HG03196 (cell line): ENCODE measurements at regions not wholly inside any gene's neighbourhood (a gene's known extent, or its start where the extent isn't known, plus 50 kb on each side); places are given as distances from the start of the nearest gene placed in this dataset.
"Not testable (repeated sequence)": the region's sequence is repeated elsewhere in the genome, so short reads cannot be mapped to it uniquely, and the experiment has no call there.

ENCODE experiments used
- ATAC-seq: cut with Tn5 transposase; IDR thresholded peaks from one replicate; pipeline ENCODE4 v1.9.1; 2021; ENCODE audit not compliant: unreplicated experiment

DNA sequence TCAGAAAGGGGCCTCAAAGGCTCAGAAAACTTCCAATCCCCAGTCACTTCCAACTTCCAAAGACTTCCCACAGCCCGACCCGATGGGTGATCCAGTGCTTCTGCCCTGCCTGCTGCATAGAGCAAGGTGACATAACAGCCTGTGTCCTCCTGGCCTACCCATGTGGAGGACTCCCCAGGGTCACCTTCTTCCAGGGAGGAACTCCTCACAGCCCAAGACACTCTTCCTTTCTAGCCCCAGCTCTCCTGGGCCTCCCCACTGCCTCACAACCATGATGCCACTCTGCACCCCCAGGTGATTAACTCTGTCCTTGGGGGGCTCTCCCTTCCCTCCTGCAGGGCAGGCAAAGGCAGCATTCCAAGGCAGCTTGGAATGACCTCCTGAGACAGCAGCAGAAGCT lies 158.4 kb upstream of the PDE1C start:
- no peak for ATAC-seq

- ATAC-seq, result no peak
Observed at GRCh38 chr7:32227746-32228145, 157.5 kb upstream of the PDE1C start.

- ATAC-seq, result no peak
Observed at GRCh38 chr7:32224276-32224675, 154.1 kb upstream of the PDE1C start.

DNA sequence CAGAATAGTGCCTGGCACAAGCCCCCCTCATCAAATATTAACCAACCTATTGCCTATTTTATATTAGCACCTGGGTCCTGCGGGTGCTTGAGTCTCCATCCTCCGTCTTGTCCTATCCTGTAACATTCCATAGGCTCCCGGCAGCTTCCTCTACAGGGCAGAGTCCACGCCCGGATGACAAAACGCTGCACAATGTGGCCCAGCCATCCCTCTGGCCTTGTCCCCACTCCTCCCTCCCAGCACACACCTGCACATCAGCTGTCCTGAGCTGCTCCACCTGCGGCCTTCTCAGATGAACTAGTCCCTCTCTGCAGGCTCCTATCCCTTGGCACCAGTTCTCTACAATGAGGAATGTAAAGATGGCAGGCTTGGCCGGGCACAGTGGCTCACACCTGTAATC lies 153.5 kb upstream of the PDE1C start:
- no peak for ATAC-seq

GRCh38 chr7:32223071-32223650 lies 153.0 kb upstream of the PDE1C start:
- ATAC-seq, result no peak

DNA sequence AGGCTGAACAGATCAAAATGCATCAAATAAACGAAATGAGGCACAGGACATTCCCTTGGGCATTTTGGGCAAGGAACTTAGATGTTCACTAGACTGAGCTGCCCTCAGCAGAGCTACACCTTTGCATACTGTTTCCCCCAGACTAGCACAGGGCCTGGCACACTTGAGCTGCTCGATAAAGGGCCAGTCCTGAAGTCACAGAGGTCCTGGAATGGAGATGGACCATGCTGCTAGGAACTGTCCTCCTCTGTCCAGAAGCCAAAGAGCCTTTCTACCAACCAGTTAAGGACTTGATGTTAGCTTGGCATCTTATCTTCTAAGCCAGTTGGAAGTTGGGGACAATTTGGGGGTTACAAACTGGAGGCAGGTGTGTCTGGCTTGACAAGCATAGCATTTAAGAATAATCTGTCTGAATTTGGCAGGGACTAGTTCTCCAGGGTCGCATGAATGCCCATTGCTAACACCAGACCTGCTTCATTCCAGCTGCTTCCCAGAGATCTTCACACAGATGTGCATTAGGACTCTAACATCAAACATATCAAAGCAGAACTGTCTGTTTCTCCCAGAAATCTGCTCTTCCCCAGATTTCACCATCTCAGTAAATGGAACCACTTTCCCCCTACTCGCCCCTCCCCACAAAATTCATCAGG lies 152.2 kb upstream of the PDE1C start:
- ATAC-seq, result no peak

DNA sequence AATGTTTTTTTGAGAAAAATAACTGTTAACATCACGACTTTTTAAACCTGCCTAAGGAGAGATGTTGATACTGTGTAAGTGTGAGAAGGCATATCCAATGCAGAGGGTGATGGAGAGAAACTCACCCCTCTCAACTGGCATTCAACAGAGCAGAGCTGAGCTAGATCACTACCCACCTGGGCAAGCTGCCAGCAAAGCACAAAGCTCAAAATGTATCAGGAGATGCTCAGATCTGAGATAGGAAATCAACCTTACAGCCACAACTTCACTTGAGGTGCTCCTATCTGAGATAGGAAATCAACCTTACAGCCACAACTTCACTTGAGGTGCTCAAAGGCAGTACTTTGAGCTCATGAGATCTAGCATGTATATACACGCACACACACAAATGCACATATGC lies 151.5 kb upstream of the PDE1C start:
- ATAC-seq, result no peak

GRCh38 chr7:32221056-32221455 lies 150.8 kb upstream of the PDE1C start:
- ATAC-seq, result no peak

GRCh38 chr7:32219831-32220230 lies 149.6 kb upstream of the PDE1C start:
- not testable (repeated sequence) for ATAC-seq

DNA sequence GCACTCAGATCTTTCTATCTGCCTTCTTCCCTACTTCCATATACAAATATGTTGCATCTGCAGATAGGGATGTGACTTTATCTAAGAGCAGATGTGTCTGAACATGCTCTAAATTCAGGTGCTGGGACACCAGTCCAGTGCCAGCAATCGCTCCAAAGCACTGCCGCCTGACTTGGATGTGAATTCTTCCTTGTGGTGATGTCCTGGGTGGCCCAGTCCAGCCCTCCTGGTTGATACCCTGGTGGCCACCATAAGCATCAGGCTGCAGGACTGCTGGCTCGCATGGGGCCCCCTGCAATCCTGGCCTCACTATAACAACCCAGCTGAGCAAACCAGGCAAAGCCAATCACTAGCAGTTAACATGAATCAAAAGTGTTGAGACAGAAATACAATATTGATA lies 149.2 kb upstream of the PDE1C start:
- ATAC-seq, result no peak

DNA sequence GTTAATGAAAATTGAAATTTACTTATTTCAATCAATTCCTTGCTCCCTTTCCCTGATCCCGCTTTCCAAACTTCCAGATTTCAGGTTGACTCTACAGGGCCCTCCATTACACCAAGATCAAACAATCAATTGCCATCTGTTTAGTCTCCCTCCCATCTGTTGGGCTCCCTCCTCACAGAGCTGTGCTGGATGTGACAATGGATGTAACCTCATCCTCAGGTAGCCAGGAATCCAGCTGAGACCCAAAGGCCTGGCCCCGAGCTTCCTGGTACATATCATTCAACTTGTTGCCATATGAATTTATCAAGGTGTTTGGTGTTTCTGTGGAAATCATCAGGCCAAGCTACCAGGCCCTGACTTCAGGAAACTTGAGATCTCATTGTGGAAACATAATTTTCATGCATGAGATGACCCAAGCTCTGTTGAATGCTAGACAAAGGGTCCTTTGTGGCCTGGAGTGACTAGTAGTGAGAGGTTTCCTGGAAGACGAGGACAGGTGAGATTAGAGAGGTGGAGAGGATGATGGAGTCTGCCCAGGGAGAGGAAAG lies 148.6 kb upstream of the PDE1C start:
- ATAC-seq, result no peak

- no peak for ATAC-seq
Observed at GRCh38 chr7:32218154-32218467, 147.9 kb upstream of the PDE1C start.

DNA sequence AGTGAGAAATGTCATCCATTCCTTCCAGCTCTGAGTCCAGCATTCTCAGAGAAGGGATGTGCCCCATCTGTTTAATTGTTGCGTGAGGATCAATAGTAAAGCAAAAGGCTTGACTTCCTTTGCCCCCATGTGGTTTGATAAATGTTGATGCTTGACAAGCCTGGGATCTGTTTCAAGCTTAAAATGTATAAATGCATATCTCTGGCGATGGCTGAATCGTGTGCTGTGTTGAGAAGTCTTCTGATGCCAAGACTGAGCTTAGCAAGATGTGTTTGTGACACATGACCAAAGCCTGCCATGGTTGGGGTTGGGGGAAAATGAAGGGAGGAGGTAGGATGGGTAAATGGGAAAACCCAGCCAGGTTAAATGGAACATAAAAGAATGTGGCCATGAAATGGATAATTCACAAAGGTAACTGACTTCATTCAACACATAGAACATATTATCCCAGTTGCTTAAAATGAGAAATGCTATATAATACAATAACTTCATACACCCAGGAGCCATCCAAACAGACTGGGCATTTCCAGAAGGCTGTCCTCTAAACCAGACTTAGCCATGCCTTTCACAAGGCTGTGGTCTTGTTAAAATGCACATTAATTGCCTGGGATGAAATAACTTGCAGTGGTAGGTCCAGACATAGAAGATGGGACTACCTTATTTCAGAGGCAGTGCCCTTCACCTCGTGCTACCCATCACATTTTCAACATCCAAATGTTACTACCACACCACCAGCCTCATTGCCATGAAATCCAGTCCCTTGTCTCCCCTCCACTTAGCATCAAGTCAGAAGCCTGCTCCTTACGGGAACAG lies 147.3 kb upstream of the PDE1C start:
- no peak for ATAC-seq

GRCh38 chr7:32216759-32217158 lies 146.6 kb upstream of the PDE1C start:
- ATAC-seq, result no peak

DNA sequence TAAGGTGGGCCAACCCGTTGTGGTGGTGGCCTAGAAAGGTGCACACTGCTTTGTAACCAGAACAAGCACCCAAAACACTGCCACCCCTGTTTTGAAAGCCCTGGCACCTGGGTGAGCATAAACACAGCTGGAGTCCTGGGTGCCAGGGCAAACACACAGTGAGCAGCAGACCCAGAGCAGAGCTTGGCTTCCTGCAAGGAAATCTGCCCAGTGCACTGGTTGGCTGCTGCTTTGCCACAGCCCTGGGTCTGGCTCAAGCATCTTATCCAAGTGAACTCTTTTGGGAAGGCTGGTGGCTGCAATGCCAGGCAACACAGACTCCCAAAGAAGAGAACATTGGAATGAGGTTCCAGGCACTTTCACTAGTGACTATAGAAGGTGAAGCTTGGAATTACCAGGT lies 145.5 kb upstream of the PDE1C start:
- ATAC-seq, result no peak

DNA sequence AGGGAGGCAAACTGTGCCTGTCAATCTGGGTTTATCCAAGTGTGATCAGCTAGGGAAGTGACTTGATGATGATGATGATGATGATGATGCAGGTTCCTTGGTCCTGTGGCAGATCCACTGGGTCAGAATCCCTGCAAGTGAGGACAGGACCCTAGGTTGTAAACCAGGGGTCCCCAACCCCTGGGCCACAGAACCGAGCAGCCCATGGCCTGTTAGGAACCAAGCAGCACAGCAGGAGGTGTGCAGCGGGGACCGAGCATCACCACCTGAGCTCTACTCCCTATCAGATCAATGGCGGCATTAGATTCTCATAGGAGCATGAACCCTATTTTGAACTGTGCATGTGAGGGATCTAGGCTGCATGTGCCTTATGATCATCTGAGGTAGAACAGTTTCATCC lies 144.7 kb upstream of the PDE1C start:
- ATAC-seq, result no peak

DNA sequence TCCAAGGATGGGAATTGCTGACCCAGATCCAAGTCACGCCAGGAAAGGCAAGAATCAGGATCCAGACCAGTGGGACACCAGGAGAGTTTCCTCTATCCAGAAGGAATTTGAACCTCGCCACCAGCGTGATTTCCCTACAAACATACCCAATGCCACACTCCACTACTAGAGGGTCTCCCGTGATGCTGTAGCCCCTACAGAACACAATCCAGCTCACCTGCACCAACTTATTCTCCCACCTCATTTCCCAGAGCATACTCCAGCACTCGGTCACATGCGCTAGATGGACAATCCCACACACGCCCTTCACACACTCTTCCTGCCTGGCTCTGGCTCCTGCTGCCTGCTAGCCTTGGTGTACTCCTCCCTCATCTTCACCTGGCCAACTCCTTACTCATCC lies 142.1 kb upstream of the PDE1C start:
- no peak for ATAC-seq

GRCh38 chr7:32206987-32207386 lies 136.8 kb upstream of the PDE1C start:
- ATAC-seq, result no peak

- ATAC-seq, result no peak
Observed at GRCh38 chr7:32206488-32206887, 136.3 kb upstream of the PDE1C start.

- ATAC-seq, result not testable (repeated sequence)
Observed at GRCh38 chr7:32205298-32205824, 135.2 kb upstream of the PDE1C start.

GRCh38 chr7:32204361-32205018 lies 134.3 kb upstream of the PDE1C start:
- ATAC-seq, result no peak
